WTC11 (cell line): ENCODE measurements at regions not wholly inside any gene's neighbourhood (a gene's known extent, or its start where the extent isn't known, plus 50 kb on each side); places are given as distances from the start of the nearest gene placed in this dataset.

Experiments used
- ATAC-seq: fragments of 200-7000 bp; cut with Tn5 transposase; 2 replicates; pipeline ENCODE4 v1.10.0; 2021; ENCODE audit warnings: mild to moderate bottlenecking, moderate library complexity
- CTCF ChIA-PET: fragments of 300-600 bp; sonication (Branson Sonifier 250); formaldehyde crosslinking; loops from one replicate; lab custom pipeline; 2021; ENCODE audit warnings: antibody characterized with exemption; lab: Charles Lee
- POLR2A ChIA-PET: fragments of 350-600 bp; sonication (Branson Sonifier 250); formaldehyde crosslinking; loops from one replicate; lab custom pipeline; 2021; ENCODE audit warnings: antibody characterized with exemption; lab: Charles Lee
- DNase-seq: peaks from one replicate; pipeline ENCODE4 v3.0.0; 2021; ENCODE audit warnings: low spot score
- H3K27ac Mint-ChIP-seq: 2 replicates; pipeline ENCODE4 v1.8.0; 2021; ENCODE audit warnings: mixed read lengths
- H3K27me3 Mint-ChIP-seq: 2 replicates; pipeline ENCODE4 v1.8.0; 2021; ENCODE audit warnings: low read depth, mild to moderate bottlenecking, moderate library complexity, mixed read lengths
- H3K36me3 Mint-ChIP-seq: 2 replicates; pipeline ENCODE4 v1.8.0; 2021; ENCODE audit warnings: mixed read lengths
- H3K4me1 Mint-ChIP-seq: 2 replicates; pipeline ENCODE4 v1.8.0; 2022; ENCODE audit warnings: mixed read lengths
- H3K4me3 Mint-ChIP-seq: 2 replicates; pipeline ENCODE4 v1.8.0; 2021; ENCODE audit warnings: mild to moderate bottlenecking, moderate library complexity, mixed read lengths
- H3K9me3 Mint-ChIP-seq: 2 replicates; pipeline ENCODE4 v1.8.0; 2021; ENCODE audit warnings: mixed read lengths
- ATF1 ChIP-seq: sonication (generic); formaldehyde crosslinking; IDR thresholded peaks from 2 replicates; pipeline ENCODE4 v1.8.1; 2023; ENCODE audit warnings: mild to moderate bottlenecking, moderate library complexity, missing genetic modification reagents
- CREB1 ChIP-seq: sonication (generic); formaldehyde crosslinking; IDR thresholded peaks from 2 replicates; pipeline ENCODE4 v1.8.0; 2023; ENCODE audit warnings: mild to moderate bottlenecking, missing genetic modification reagents
- ERG ChIP-seq: fragments of 250-450 bp; sonication (Bioruptor Pico); IDR thresholded peaks from 2 replicates; pipeline ENCODE4 v1.8.0; 2021; ENCODE audit warnings: mild to moderate bottlenecking
- GABPB1 ChIP-seq: sonication (generic); formaldehyde crosslinking; IDR thresholded peaks from 2 replicates; pipeline ENCODE4 v1.8.1; 2023; ENCODE audit warnings: mild to moderate bottlenecking, missing genetic modification reagents
- JUN ChIP-seq: sonication (generic); formaldehyde crosslinking; IDR thresholded peaks from 2 replicates; pipeline ENCODE4 v1.8.0; 2023; ENCODE audit warnings: mild to moderate bottlenecking, missing genetic modification reagents
- MLX ChIP-seq: sonication (generic); formaldehyde crosslinking; IDR thresholded peaks from 2 replicates; pipeline ENCODE4 v1.8.1; 2023; ENCODE audit warnings: mild to moderate bottlenecking, missing genetic modification reagents, moderate library complexity
- NFE2L1 ChIP-seq: sonication (generic); formaldehyde crosslinking; IDR thresholded peaks from 2 replicates; pipeline ENCODE4 v1.8.1; 2023; ENCODE audit warnings: missing genetic modification reagents
- NR3C1 ChIP-seq: sonication (generic); formaldehyde crosslinking; conservative IDR thresholded peaks from 2 replicates; pipeline ENCODE4 v1.8.1; 2023; ENCODE audit warnings: low read depth, mild to moderate bottlenecking, missing genetic modification reagents
- PREB ChIP-seq: sonication (generic); formaldehyde crosslinking; IDR thresholded peaks from 2 replicates; pipeline ENCODE4 v1.8.1; 2022; ENCODE audit warnings: mild to moderate bottlenecking, missing genetic modification reagents, moderate library complexity, borderline replicate concordance
- SMAD4 ChIP-seq: sonication (generic); formaldehyde crosslinking; IDR thresholded peaks from 2 replicates; pipeline ENCODE4 v1.8.0; 2022; ENCODE audit warnings: mild to moderate bottlenecking, missing genetic modification reagents
- SOX15 ChIP-seq: fragments of 250-450 bp; sonication (Bioruptor Pico); IDR thresholded peaks from 2 replicates; pipeline ENCODE4 v1.9.0; 2021; ENCODE audit warnings: mild to moderate bottlenecking
- ZNF396 ChIP-seq: fragments of 250-450 bp; sonication (Bioruptor Pico); IDR thresholded peaks from 2 replicates; pipeline ENCODE4 v1.8.0; 2021; ENCODE audit warnings: mild to moderate bottlenecking, moderate library complexity, borderline replicate concordance
- ZNF423 ChIP-seq: fragments of 250-450 bp; sonication (Bioruptor Pico); IDR thresholded peaks from 2 replicates; pipeline ENCODE4 v2.1.2; 2022; ENCODE audit warnings: mild to moderate bottlenecking, moderate library complexity
- ZNF425 ChIP-seq: fragments of 250-450 bp; sonication (Bioruptor Pico); conservative IDR thresholded peaks from 2 replicates; pipeline ENCODE4 v1.9.0; 2021; ENCODE audit warnings: mild to moderate bottlenecking
- TF ChIP-seq, protein P1 (sequence below): sonication (generic); formaldehyde crosslinking; IDR thresholded peaks from 2 replicates; pipeline ENCODE4 v1.8.0; 2022; ENCODE audit warnings: mild to moderate bottlenecking, missing genetic modification reagents
- TF ChIP-seq, protein P2 (sequence below): sonication (generic); formaldehyde crosslinking; IDR thresholded peaks from 2 replicates; pipeline ENCODE4 v1.8.1; 2023; ENCODE audit warnings: mild to moderate bottlenecking, missing genetic modification reagents
- TF ChIP-seq, protein P3 (sequence below): sonication (generic); formaldehyde crosslinking; IDR thresholded peaks from 2 replicates; pipeline ENCODE4 v1.8.1; 2023; ENCODE audit warnings: mild to moderate bottlenecking, missing genetic modification reagents, borderline replicate concordance
- TF ChIP-seq, protein P4 (sequence below): sonication (generic); formaldehyde crosslinking; IDR thresholded peaks from 2 replicates; pipeline ENCODE4 v1.8.1; 2022; ENCODE audit warnings: mild to moderate bottlenecking, moderate library complexity, missing genetic modification reagents

- TF ChIP-seq, protein P1, sequence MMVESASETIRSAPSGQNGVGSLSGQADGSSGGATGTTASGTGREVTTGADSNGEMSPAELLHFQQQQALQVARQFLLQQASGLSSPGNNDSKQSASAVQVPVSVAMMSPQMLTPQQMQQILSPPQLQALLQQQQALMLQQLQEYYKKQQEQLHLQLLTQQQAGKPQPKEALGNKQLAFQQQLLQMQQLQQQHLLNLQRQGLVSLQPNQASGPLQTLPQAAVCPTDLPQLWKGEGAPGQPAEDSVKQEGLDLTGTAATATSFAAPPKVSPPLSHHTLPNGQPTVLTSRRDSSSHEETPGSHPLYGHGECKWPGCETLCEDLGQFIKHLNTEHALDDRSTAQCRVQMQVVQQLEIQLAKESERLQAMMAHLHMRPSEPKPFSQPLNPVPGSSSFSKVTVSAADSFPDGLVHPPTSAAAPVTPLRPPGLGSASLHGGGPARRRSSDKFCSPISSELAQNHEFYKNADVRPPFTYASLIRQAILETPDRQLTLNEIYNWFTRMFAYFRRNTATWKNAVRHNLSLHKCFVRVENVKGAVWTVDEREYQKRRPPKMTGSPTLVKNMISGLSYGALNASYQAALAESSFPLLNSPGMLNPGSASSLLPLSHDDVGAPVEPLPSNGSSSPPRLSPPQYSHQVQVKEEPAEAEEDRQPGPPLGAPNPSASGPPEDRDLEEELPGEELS = no peak
- TF ChIP-seq JUN (no peak), CREB1 (CRISPR knock-in tag) (no peak), ZNF425 (CRISPR knock-in tag) (no peak), NFE2L1 (CRISPR knock-in tag) (no peak), PREB (no peak), MLX (no peak), GABPB1 (CRISPR knock-in tag) (no peak), ZNF396 (CRISPR knock-in tag) (no peak), SMAD4 (no peak), ATF1 (CRISPR knock-in tag) (no peak)
- TF ChIP-seq, protein P2, sequence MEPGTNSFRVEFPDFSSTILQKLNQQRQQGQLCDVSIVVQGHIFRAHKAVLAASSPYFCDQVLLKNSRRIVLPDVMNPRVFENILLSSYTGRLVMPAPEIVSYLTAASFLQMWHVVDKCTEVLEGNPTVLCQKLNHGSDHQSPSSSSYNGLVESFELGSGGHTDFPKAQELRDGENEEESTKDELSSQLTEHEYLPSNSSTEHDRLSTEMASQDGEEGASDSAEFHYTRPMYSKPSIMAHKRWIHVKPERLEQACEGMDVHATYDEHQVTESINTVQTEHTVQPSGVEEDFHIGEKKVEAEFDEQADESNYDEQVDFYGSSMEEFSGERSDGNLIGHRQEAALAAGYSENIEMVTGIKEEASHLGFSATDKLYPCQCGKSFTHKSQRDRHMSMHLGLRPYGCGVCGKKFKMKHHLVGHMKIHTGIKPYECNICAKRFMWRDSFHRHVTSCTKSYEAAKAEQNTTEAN (CRISPR knock-in tag) = no peak
- TF ChIP-seq, protein P3, sequence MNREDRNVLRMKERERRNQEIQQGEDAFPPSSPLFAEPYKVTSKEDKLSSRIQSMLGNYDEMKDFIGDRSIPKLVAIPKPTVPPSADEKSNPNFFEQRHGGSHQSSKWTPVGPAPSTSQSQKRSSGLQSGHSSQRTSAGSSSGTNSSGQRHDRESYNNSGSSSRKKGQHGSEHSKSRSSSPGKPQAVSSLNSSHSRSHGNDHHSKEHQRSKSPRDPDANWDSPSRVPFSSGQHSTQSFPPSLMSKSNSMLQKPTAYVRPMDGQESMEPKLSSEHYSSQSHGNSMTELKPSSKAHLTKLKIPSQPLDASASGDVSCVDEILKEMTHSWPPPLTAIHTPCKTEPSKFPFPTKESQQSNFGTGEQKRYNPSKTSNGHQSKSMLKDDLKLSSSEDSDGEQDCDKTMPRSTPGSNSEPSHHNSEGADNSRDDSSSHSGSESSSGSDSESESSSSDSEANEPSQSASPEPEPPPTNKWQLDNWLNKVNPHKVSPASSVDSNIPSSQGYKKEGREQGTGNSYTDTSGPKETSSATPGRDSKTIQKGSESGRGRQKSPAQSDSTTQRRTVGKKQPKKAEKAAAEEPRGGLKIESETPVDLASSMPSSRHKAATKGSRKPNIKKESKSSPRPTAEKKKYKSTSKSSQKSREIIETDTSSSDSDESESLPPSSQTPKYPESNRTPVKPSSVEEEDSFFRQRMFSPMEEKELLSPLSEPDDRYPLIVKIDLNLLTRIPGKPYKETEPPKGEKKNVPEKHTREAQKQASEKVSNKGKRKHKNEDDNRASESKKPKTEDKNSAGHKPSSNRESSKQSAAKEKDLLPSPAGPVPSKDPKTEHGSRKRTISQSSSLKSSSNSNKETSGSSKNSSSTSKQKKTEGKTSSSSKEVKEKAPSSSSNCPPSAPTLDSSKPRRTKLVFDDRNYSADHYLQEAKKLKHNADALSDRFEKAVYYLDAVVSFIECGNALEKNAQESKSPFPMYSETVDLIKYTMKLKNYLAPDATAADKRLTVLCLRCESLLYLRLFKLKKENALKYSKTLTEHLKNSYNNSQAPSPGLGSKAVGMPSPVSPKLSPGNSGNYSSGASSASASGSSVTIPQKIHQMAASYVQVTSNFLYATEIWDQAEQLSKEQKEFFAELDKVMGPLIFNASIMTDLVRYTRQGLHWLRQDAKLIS = no peak
These were observed 58.6 kb upstream of the VRK2 start (continued) for GRCh38 chr2:57987835-57988573.

GRCh38 chr2:57990118-57990725 is 56.4 kb upstream of the VRK2 start:
- Mint-ChIP-seq H3K9me3 (no peaks in the 10 kb centered on the region; the same call in 1 of the 2 replicates), H3K4me1 (peaks cover 7% of the 10 kb centered on the region), H3K27me3 (no peaks in the 10 kb centered on the region), H3K27ac (no peak overlapping the region), H3K36me3 (no peaks in the 10 kb centered on the region), H3K4me3 (no peak overlapping the region)
- no peak for ATAC-seq
- ChIA-PET CTCF (no interaction called here), POLR2A (no interaction called here)
- no peak for DNase-seq
- TF ChIP-seq NR3C1 (no peak), JUN (no peak), ZNF425 (CRISPR knock-in tag) (no peak), ZNF423 (CRISPR knock-in tag) (no peak), SOX15 (CRISPR knock-in tag) (no peak), ERG (CRISPR knock-in tag) (no peak), CREB1 (CRISPR knock-in tag) (no peak)
- TF ChIP-seq, protein P4, sequence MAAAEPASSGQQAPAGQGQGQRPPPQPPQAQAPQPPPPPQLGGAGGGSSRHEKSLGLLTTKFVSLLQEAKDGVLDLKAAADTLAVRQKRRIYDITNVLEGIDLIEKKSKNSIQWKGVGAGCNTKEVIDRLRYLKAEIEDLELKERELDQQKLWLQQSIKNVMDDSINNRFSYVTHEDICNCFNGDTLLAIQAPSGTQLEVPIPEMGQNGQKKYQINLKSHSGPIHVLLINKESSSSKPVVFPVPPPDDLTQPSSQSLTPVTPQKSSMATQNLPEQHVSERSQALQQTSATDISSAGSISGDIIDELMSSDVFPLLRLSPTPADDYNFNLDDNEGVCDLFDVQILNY = no peak
